HL-60 (cell line): ENCODE measurements at regions not wholly inside any gene's neighbourhood (a gene's known extent, or its start where the extent isn't known, plus 50 kb on each side); places are given as distances from the start of the nearest gene placed in this dataset.

Experiments used
- DNase-seq, 2 experiments: peaks; one replicate each; pipeline ENCODE4 v3.0.0-alpha.2; 2010 to 2020; ENCODE audit warnings: low read depth in 1 of 2, low spot score in 1 of 2
- H3K27ac ChIP-seq: fragments of 250-450 bp; sonication (Bioruptor Pico); replicated peaks from 2 replicates; pipeline ENCODE4 v1.5.1; 2020; ENCODE audit warnings: mild to moderate bottlenecking, moderate library complexity
- H3K27me3 ChIP-seq: fragments of 250-450 bp; sonication (Bioruptor Pico); 2 replicates; pipeline ENCODE4 v1.5.1; 2021; ENCODE audit warnings: mild to moderate bottlenecking, moderate library complexity; ENCODE audit not compliant: insufficient read depth, poor library complexity, severe bottlenecking
- H3K4me3 ChIP-seq: replicated peaks from 2 replicates; pipeline ENCODE4 v1.5.1; 2011; ENCODE audit warnings: mild to moderate bottlenecking, control low read depth, low read length; ENCODE audit not compliant: insufficient read depth
- GABPA ChIP-seq: IDR thresholded peaks from 2 replicates; pipeline ENCODE4 v1.6.1; 2012; ENCODE audit warnings: low read depth
- POLR2AphosphoS5 ChIP-seq: IDR thresholded peaks from 2 replicates; pipeline ENCODE4 v1.6.1; 2012; ENCODE audit warnings: low read depth
- REST ChIP-seq: IDR thresholded peaks from 2 replicates; pipeline ENCODE4 v1.6.1; 2012; ENCODE audit warnings: low read depth; ENCODE audit not compliant: insufficient replicate concordance
- SPI1 ChIP-seq: IDR thresholded peaks from 2 replicates; pipeline ENCODE4 v1.6.1; 2012; ENCODE audit warnings: low read depth, mild to moderate bottlenecking, borderline replicate concordance
- TF ChIP-seq, protein P1 (sequence below): IDR thresholded peaks from one replicate; pipeline ENCODE4 v1.5.1; 2011; ENCODE audit warnings: low read length, control low read depth, inconsistent platforms; ENCODE audit not compliant: insufficient read depth

GRCh38 chr5:52543594-52543993 lies 244.1 kb upstream of the ITGA1 start:
- no peaks in the 10 kb centered on the region for H3K27me3 ChIP-seq
- no peak for DNase-seq
- no peak overlapping the region for H3K27ac ChIP-seq
- no peak for TF ChIP-seq POLR2AphosphoS5
- TF ChIP-seq GABPA = no peak
- no peak for TF ChIP-seq SPI1
- TF ChIP-seq, protein P1, sequence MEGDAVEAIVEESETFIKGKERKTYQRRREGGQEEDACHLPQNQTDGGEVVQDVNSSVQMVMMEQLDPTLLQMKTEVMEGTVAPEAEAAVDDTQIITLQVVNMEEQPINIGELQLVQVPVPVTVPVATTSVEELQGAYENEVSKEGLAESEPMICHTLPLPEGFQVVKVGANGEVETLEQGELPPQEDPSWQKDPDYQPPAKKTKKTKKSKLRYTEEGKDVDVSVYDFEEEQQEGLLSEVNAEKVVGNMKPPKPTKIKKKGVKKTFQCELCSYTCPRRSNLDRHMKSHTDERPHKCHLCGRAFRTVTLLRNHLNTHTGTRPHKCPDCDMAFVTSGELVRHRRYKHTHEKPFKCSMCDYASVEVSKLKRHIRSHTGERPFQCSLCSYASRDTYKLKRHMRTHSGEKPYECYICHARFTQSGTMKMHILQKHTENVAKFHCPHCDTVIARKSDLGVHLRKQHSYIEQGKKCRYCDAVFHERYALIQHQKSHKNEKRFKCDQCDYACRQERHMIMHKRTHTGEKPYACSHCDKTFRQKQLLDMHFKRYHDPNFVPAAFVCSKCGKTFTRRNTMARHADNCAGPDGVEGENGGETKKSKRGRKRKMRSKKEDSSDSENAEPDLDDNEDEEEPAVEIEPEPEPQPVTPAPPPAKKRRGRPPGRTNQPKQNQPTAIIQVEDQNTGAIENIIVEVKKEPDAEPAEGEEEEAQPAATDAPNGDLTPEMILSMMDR = no peak
- no peak for TF ChIP-seq REST
- no peak overlapping the region for H3K4me3 ChIP-seq

DNA sequence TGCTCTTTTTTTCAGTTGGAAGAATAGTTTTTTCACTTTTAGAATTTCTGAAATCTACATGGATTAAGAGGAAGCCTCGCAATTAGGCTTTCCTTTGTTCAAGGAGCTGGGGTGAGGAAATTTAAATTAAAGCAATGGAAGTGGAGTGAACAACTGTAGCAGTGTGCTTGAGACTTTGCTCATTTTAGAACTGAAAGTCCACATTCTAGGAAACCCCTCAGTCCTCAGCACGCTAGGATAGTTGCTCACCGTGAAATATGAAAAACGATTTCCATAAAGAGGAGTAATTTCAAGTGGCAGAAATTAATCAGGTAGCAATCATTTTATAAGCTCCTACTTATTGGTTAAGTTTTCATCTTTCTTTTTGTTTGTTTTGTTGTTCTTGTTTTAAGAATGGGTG lies 243.0 kb upstream of the ITGA1 start:
- TF ChIP-seq POLR2AphosphoS5 (no peak), GABPA (no peak), REST (no peak), SPI1 (no peak)
- TF ChIP-seq, protein P1 = no peak
- no peak for DNase-seq
- Histone ChIP-seq H3K27me3 (no peaks in the 10 kb centered on the region), H3K4me3 (no peak overlapping the region), H3K27ac (no peak overlapping the region)

DNA sequence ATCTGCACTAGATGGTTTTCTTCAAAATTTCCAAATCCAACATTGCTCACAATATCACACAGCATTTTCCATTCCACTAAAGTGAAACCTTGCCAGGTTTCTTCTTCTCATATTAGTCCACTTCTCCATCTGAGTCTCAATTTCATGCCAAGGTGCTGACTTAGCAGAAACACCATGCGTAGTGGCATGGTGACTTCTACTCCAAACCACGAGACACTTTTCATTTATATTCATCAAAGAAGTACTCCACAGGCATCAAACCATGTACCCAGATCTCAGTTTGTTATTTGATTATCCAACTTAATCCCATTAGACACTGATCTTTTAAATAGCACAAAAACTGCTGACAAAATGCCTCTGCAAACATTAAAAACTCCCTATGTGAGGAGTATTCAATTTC lies 233.4 kb upstream of the ITGA1 start:
- no peaks in the 10 kb centered on the region for H3K27me3 ChIP-seq
- DNase-seq = no peak
- no peak overlapping the region for H3K4me3 ChIP-seq
- H3K27ac ChIP-seq = no peak overlapping the region
- no peak for TF ChIP-seq SPI1
- no peak for TF ChIP-seq GABPA
- TF ChIP-seq, protein P1 = no peak
- TF ChIP-seq POLR2AphosphoS5 = no peak
- no peak for TF ChIP-seq REST
